Prostate gland (tissue), 2 donors: ENCODE measurements at regions not wholly inside any gene's neighbourhood (a gene's known extent, or its start where the extent isn't known, plus 50 kb on each side); places are given as distances from the start of the nearest gene placed in this dataset.

Source experiments
- DNase-seq: peaks from one replicate; pipeline ENCODE4 v3.0.0-alpha.2; 2019; ENCODE audit warnings: low spot score
- H3K27ac ChIP-seq, 2 donors: fragments of 200-600 bp; sonication (generic); 2 replicates each; pipeline ENCODE4 v1.5.1; 2017 to 2019
- H3K27me3 ChIP-seq: fragments of 200-600 bp; sonication (generic); replicated peaks from 2 replicates; pipeline ENCODE4 v1.5.1; 2019; ENCODE audit not compliant: insufficient read depth
- H3K36me3 ChIP-seq, 2 donors: fragments of 200-600 bp; sonication (generic); 1 replicate in 1 of 2; 2 replicates in 1 of 2; pipeline versions ENCODE4 v1.5.1 to v1.8.1; 2017 to 2019
- H3K4me1 ChIP-seq: fragments of 200-600 bp; sonication (generic); replicated peaks from 2 replicates; pipeline ENCODE4 v1.5.1; 2019
- H3K4me3 ChIP-seq, 2 donors: fragments of 200-600 bp; sonication (generic); 2 replicates each; pipeline ENCODE4 v1.5.1; 2017 to 2019
- H3K9me3 ChIP-seq: fragments of 200-600 bp; sonication (generic); 2 replicates; pipeline ENCODE4 v1.5.1; 2017
- POLR2A ChIP-seq: fragments of 450-650 bp; IDR thresholded peaks from one replicate; pipeline ENCODE4 v1.6.1; 2016; ENCODE audit warnings: antibody characterized with exemption, mild to moderate bottlenecking
- POLR2AphosphoS5 ChIP-seq: sonication (generic); formaldehyde crosslinking; IDR thresholded peaks from one replicate; pipeline ENCODE4 v1.6.1; 2017; ENCODE audit warnings: antibody characterized with exemption
- WGBS: methylation state at CpG from one replicate; pipeline ENCODE4 v1.1.5; 2018; 5-methylcytosine and 5-hydroxymethylcytosine counted together
- intact Hi-C: fragments of 100-400 bp; cut with DNase I; formaldehyde crosslinking; loops from one replicate; pipeline ENCODE4 v1.14.2; 2022
- TF ChIP-seq, protein P1 (sequence below), 4 experiments: fragments of 200-600 bp in 2 of 4; fragments of 450-650 bp in 2 of 4; sonication (generic) in 2 of 4; IDR thresholded peaks; 1 replicate in 3 of 4; 2 replicates in 1 of 4; pipeline ENCODE4 v1.5.1; 2016 to 2019; ENCODE audit warnings: antibody characterized with exemption in 4 of 4, mild to moderate bottlenecking in 2 of 4, moderate library complexity in 2 of 4

- H3K36me3 ChIP-seq = no peaks in the 10 kb centered on the region
- WGBS = 83% methylated on average over 2 of the region's 2 CpGs
- no peaks in the 10 kb centered on the region for H3K9me3 ChIP-seq
- H3K4me3 ChIP-seq = no peak overlapping the region
- H3K27me3 ChIP-seq = no peaks in the 10 kb centered on the region
- no peaks in the 10 kb centered on the region for H3K4me1 ChIP-seq
- no peak for DNase-seq
- H3K27ac ChIP-seq = no peak overlapping the region
- TF ChIP-seq POLR2AphosphoS5 = no peak
- TF ChIP-seq, protein P1, sequence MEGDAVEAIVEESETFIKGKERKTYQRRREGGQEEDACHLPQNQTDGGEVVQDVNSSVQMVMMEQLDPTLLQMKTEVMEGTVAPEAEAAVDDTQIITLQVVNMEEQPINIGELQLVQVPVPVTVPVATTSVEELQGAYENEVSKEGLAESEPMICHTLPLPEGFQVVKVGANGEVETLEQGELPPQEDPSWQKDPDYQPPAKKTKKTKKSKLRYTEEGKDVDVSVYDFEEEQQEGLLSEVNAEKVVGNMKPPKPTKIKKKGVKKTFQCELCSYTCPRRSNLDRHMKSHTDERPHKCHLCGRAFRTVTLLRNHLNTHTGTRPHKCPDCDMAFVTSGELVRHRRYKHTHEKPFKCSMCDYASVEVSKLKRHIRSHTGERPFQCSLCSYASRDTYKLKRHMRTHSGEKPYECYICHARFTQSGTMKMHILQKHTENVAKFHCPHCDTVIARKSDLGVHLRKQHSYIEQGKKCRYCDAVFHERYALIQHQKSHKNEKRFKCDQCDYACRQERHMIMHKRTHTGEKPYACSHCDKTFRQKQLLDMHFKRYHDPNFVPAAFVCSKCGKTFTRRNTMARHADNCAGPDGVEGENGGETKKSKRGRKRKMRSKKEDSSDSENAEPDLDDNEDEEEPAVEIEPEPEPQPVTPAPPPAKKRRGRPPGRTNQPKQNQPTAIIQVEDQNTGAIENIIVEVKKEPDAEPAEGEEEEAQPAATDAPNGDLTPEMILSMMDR (IDR thresholded peaks at IDR 0.05) = no peak
- no peak for TF ChIP-seq POLR2A
- intact Hi-C loops = no loop called here
These were observed 164.5 kb upstream of the ARX start for GRCh38 chrX:25180242-25180641.

- Histone ChIP-seq H3K9me3 (no peaks in the 10 kb centered on the region), H3K4me1 (no peaks in the 10 kb centered on the region), H3K27me3 (no peaks in the 10 kb centered on the region), H3K36me3 (no peaks in the 10 kb centered on the region), H3K4me3 (no peak overlapping the region), H3K27ac (no peak overlapping the region)
- no peak for DNase-seq
- TF ChIP-seq POLR2AphosphoS5 (no peak), POLR2A (no peak)
- TF ChIP-seq, protein P1 (IDR thresholded peaks at IDR 0.05) = no peak
- 51% methylated on average over 3 of the region's 3 CpGs for WGBS
- intact Hi-C loops = no loop called here
These were observed 162.8 kb upstream of the ARX start for GRCh38 chrX:25178555-25178954.

DNA sequence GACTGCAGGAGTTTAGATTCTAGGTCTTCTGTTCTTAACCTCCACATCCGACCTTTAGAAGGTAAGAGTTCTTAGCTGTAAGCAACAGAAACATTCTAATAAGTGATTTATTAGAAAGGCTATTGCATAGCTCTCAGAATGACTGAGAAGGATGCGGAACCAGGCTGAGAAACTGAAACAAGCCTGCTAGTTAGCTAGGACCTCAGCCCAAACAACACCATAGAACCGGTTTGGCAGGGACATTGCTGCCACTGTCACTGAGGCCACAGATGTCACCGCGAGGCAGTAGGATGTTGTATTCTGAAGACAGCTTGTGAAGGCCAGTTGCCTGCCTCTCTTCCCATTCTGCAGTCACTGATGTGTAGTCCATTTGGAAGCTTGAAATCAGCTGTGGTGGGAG, 160.0 kb upstream of the ARX start:
- WGBS = 89% methylated on average over 5 of the region's 5 CpGs
- TF ChIP-seq, protein P1 (IDR thresholded peaks at IDR 0.05) = no peak
- no peak for TF ChIP-seq POLR2AphosphoS5
- no peak for TF ChIP-seq POLR2A
- H3K27me3 ChIP-seq = no peaks in the 10 kb centered on the region
- no peaks in the 10 kb centered on the region for H3K9me3 ChIP-seq
- H3K36me3 ChIP-seq = no peaks in the 10 kb centered on the region
- no peaks in the 10 kb centered on the region for H3K4me1 ChIP-seq
- DNase-seq = no peak
- no peak overlapping the region for H3K27ac ChIP-seq
- intact Hi-C loops = no loop called here
- H3K4me3 ChIP-seq = no peak overlapping the region

DNA sequence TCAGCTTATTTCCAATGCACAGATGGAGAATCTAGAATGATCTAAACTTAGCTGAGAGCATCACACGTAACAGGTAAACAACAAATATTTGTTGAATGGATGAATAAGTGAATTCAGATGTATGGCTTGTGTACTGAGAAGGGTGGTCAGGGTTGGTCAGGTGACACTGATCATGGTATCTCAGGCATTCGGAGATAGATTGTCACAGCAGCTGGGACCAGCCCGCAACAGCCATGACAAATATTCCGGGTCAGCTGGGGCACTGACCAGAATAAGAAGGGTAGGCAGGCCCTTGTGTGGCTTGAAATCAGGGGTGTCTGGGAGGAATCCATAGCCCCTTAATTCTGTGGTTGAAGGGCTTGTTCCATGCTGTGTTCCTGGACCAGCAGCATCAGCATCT, 159.4 kb upstream of the ARX start:
- Histone ChIP-seq H3K9me3 (no peaks in the 10 kb centered on the region), H3K4me1 (no peaks in the 10 kb centered on the region), H3K36me3 (no peaks in the 10 kb centered on the region), H3K4me3 (no peak overlapping the region), H3K27ac (no peak overlapping the region), H3K27me3 (no peaks in the 10 kb centered on the region)
- no peak for DNase-seq
- TF ChIP-seq POLR2A (no peak), POLR2AphosphoS5 (no peak)
- TF ChIP-seq, protein P1 (IDR thresholded peaks at IDR 0.05) = no peak
- WGBS = 98% methylated on average over 4 of the region's 4 CpGs
- intact Hi-C loops = no loop called here

DNA sequence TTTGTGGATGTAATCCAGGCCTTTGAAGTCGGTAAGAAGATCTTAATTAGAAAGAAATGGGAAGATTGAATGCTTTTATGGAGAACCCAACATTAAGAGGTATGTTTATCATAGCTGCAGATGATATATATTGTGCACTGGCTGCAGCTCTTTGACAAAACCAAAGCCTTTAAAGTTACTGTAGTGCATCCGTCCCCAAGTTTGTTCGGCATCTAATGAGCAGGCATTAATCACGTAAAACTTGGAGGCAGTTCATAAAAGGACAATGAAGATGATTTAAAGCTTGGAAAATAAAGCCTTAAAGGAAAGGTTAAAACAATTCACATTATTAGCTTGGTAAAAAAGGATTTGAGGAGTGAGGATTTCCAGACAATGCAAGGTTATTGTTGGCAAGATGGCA, 150.8 kb upstream of the ARX start:
- intact Hi-C loops = no loop called here
- Histone ChIP-seq H3K36me3 (no peaks in the 10 kb centered on the region), H3K4me3 (no peak overlapping the region), H3K27me3 (no peaks in the 10 kb centered on the region), H3K27ac (no peak overlapping the region), H3K4me1 (no peaks in the 10 kb centered on the region), H3K9me3 (no peaks in the 10 kb centered on the region)
- DNase-seq = no peak
- 30% methylated on average over 4 of the region's 4 CpGs for WGBS
- TF ChIP-seq, protein P1 (IDR thresholded peaks at IDR 0.05) = no peak
- TF ChIP-seq POLR2AphosphoS5 = no peak
- no peak for TF ChIP-seq POLR2A
